Stomach (tissue), 4 donors: ENCODE measurements at regions not wholly inside any gene's neighbourhood (a gene's known extent, or its start where the extent isn't known, plus 50 kb on each side); places are given as distances from the start of the nearest gene placed in this dataset.

Experiments used
- POLR2A ChIP-seq, 4 donors: fragments of 450-650 bp; IDR thresholded peaks; one replicate each; pipeline ENCODE4 v1.6.1; 2016; ENCODE audit warnings: antibody characterized with exemption in 4 of 4, control low read depth in 2 of 4, mild to moderate bottlenecking in 1 of 4, moderate library complexity in 1 of 4
- TF ChIP-seq, protein P1 (sequence below), 7 experiments: fragments of 450-650 bp in 4 of 7; fragments of 200-600 bp in 3 of 7; sonication (generic) in 3 of 7; IDR thresholded peaks; one replicate each; pipeline ENCODE4 v1.5.1; 2016 to 2019; ENCODE audit warnings: antibody characterized with exemption in 7 of 7, control low read depth in 2 of 7, mild to moderate bottlenecking in 1 of 7

DNA sequence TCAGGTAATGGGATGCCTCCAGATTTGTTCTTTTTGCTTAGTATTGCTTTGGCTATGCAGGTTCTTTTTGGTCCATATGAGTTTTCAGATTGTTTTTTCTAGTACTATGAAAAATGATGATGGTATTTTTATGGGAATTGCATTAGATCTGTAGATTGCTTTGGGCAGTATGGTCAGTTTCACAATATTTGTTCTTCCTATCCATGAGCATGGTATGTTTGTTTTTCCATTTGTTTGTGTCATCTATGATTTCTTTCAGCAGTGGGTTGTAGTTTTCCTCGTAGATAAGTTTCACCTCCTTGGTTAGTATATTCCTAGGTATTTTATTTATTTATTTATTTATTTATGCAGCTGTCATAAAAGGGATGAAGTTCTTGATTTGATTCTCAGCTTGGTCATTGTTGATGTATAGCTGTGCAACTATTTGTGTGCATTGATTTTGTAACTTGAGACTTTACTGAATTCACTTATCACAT lies 103.9 kb upstream of the DNAH14 start:
- TF ChIP-seq, protein P1, sequence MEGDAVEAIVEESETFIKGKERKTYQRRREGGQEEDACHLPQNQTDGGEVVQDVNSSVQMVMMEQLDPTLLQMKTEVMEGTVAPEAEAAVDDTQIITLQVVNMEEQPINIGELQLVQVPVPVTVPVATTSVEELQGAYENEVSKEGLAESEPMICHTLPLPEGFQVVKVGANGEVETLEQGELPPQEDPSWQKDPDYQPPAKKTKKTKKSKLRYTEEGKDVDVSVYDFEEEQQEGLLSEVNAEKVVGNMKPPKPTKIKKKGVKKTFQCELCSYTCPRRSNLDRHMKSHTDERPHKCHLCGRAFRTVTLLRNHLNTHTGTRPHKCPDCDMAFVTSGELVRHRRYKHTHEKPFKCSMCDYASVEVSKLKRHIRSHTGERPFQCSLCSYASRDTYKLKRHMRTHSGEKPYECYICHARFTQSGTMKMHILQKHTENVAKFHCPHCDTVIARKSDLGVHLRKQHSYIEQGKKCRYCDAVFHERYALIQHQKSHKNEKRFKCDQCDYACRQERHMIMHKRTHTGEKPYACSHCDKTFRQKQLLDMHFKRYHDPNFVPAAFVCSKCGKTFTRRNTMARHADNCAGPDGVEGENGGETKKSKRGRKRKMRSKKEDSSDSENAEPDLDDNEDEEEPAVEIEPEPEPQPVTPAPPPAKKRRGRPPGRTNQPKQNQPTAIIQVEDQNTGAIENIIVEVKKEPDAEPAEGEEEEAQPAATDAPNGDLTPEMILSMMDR (IDR thresholded peaks at IDR 0.05), result no peak
- TF ChIP-seq POLR2A (IDR thresholded peaks at IDR 0.05), result no peak
